GM23248 (cell line): ENCODE measurements at regions not wholly inside any gene's neighbourhood (a gene's known extent, or its start where the extent isn't known, plus 50 kb on each side); places are given as distances from the start of the nearest gene placed in this dataset.

Experiments
- DNase-seq: peaks from one replicate; pipeline ENCODE4 v3.0.0-alpha.2; 2015
- H2AFZ ChIP-seq: fragments of 200-600 bp; sonication (generic); 2 replicates; pipeline ENCODE4 v1.6.1; 2016; ENCODE audit warnings: antibody characterized with exemption
- H3F3A ChIP-seq: fragments of 200-600 bp; sonication (generic); 2 replicates; pipeline ENCODE4 v1.6.1; 2016; ENCODE audit warnings: mild to moderate bottlenecking, antibody characterized with exemption, mixed run types; ENCODE audit not compliant: insufficient read depth
- H3K27ac ChIP-seq: fragments of 200-600 bp; sonication (generic); 2 replicates; pipeline ENCODE4 v1.5.1; 2016; ENCODE audit warnings: mild to moderate bottlenecking
- H3K27me3 ChIP-seq: fragments of 200-600 bp; sonication (generic); replicated peaks from 2 replicates; pipeline ENCODE4 v1.6.1; 2016; ENCODE audit warnings: mild to moderate bottlenecking; ENCODE audit not compliant: insufficient read depth
- H3K36me3 ChIP-seq: fragments of 200-600 bp; sonication (generic); 2 replicates; pipeline ENCODE4 v1.6.1; 2016; ENCODE audit warnings: low read depth, mild to moderate bottlenecking
- H3K4me1 ChIP-seq: fragments of 200-600 bp; sonication (generic); 2 replicates; pipeline ENCODE4 v1.6.1; 2016; ENCODE audit warnings: mild to moderate bottlenecking; ENCODE audit not compliant: insufficient read depth
- H3K4me2 ChIP-seq: fragments of 200-600 bp; sonication (generic); one replicate; pipeline ENCODE4 v1.6.1; 2016; ENCODE audit warnings: mild to moderate bottlenecking; ENCODE audit not compliant: unreplicated experiment
- H3K4me3 ChIP-seq: fragments of 200-600 bp; sonication (generic); 2 replicates; pipeline ENCODE4 v1.5.1; 2016; ENCODE audit warnings: mild to moderate bottlenecking
- H3K79me2 ChIP-seq: fragments of 200-600 bp; sonication (generic); 2 replicates; pipeline ENCODE4 v1.6.1; 2016; ENCODE audit warnings: mild to moderate bottlenecking; ENCODE audit not compliant: insufficient read depth
- H3K9ac ChIP-seq: fragments of 200-600 bp; sonication (generic); 2 replicates; pipeline ENCODE4 v1.6.1; 2016; ENCODE audit warnings: mild to moderate bottlenecking
- H3K9me2 ChIP-seq: fragments of 200-600 bp; sonication (generic); 2 replicates; pipeline ENCODE4 v1.6.1; 2016; ENCODE audit warnings: mixed run types, mild to moderate bottlenecking, moderate library complexity; ENCODE audit not compliant: insufficient read depth
- H3K9me3 ChIP-seq: fragments of 200-600 bp; sonication (generic); one replicate; pipeline ENCODE4 v1.6.1; 2017; ENCODE audit warnings: low read depth
- H4K20me1 ChIP-seq: fragments of 200-600 bp; sonication (generic); 2 replicates; pipeline ENCODE4 v1.6.0; 2016; ENCODE audit not compliant: insufficient read depth
- EZH2 ChIP-seq: fragments of 200-600 bp; sonication (generic); IDR thresholded peaks from 2 replicates; pipeline ENCODE4 v1.6.1; 2018; ENCODE audit warnings: antibody characterized with exemption, mild to moderate bottlenecking; ENCODE audit not compliant: insufficient read depth, poor library complexity, severe bottlenecking
- EZH2phosphoT487 ChIP-seq: fragments of 200-600 bp; sonication (generic); IDR thresholded peaks from 2 replicates; pipeline ENCODE4 v1.6.1; 2018; ENCODE audit warnings: antibody characterized with exemption, moderate library complexity, mild to moderate bottlenecking, low read depth; ENCODE audit not compliant: insufficient read depth
- WGBS, 2 experiments: methylation state at CpG; one replicate each; pipeline ENCODE4 v1.1.6; 2015 to 2017; ENCODE audit warnings: low lambda C conversion rate in 2 of 2, low coverage in 1 of 2; ENCODE audit errors: missing lambda C conversion rate in 2 of 2; 5-methylcytosine and 5-hydroxymethylcytosine counted together
- in situ Hi-C: fragments of 300-500 bp; cut with MboI; formaldehyde crosslinking; loops from 2 replicates; pipeline ENCODE4 v1.15.0; 2020

GRCh38 chr18:38805256-38805655 lies 1239.7 kb upstream of the CELF4 start:
- Histone ChIP-seq H3K9me3 (no peaks in the 10 kb centered on the region), H2AFZ (no peak overlapping the region), H4K20me1 (no peaks in the 10 kb centered on the region), H3K27ac (no peak overlapping the region), H3K79me2 (no peaks in the 10 kb centered on the region), H3K36me3 (no peaks in the 10 kb centered on the region), H3K27me3 (no peaks in the 10 kb centered on the region), H3K9ac (no peak overlapping the region), H3K4me1 (no peaks in the 10 kb centered on the region), H3K4me3 (no peak overlapping the region), H3K9me2 (no peaks in the 10 kb centered on the region), H3F3A (no peaks in the 10 kb centered on the region), H3K4me2 (no peak overlapping the region)
- DNase-seq: no peak
- in situ Hi-C loops: no loop called here
- TF ChIP-seq EZH2: no peak
- TF ChIP-seq EZH2phosphoT487: no peak
- 10 to 20% methylated on average over 1 of the region's 1 CpG for WGBS, 2 experiments

- Histone ChIP-seq H3K79me2 (no peaks in the 10 kb centered on the region), H4K20me1 (no peaks in the 10 kb centered on the region), H3K9me3 (no peaks in the 10 kb centered on the region), H2AFZ (no peak overlapping the region), H3K4me2 (no peak overlapping the region), H3K9ac (no peak overlapping the region), H3K27ac (no peak overlapping the region), H3K4me3 (no peak overlapping the region), H3K4me1 (no peaks in the 10 kb centered on the region), H3K27me3 (no peaks in the 10 kb centered on the region), H3K9me2 (no peaks in the 10 kb centered on the region), H3K36me3 (no peaks in the 10 kb centered on the region), H3F3A (no peaks in the 10 kb centered on the region)
- DNase-seq: no peak
- 3 to 5% methylated on average over 2 of the region's 2 CpGs for WGBS, 2 experiments
- in situ Hi-C loops: no loop called here
- TF ChIP-seq EZH2 (no peak), EZH2phosphoT487 (no peak)
Measured at GRCh38 chr18:38801640-38802039, 1236.0 kb upstream of the CELF4 start.

- no peaks in the 10 kb centered on the region for H4K20me1 ChIP-seq
- in situ Hi-C loops: no loop called here
- no peak for TF ChIP-seq EZH2
- TF ChIP-seq EZH2phosphoT487: no peak
- H3K27me3 ChIP-seq: no peaks in the 10 kb centered on the region
- H3K4me1 ChIP-seq: no peaks in the 10 kb centered on the region
- no peak overlapping the region for H3K27ac ChIP-seq
- H2AFZ ChIP-seq: no peak overlapping the region
- H3K4me3 ChIP-seq: no peak overlapping the region
- H3K9me2 ChIP-seq: no peaks in the 10 kb centered on the region
- WGBS, 2 experiments: 3 to 11% methylated on average over 1 of the region's 1 CpG
- H3K36me3 ChIP-seq: no peaks in the 10 kb centered on the region
- no peaks in the 10 kb centered on the region for H3F3A ChIP-seq
- no peaks in the 10 kb centered on the region for H3K79me2 ChIP-seq
- DNase-seq: no peak
- no peak overlapping the region for H3K9ac ChIP-seq
- H3K9me3 ChIP-seq: peaks cover 7% of the 10 kb centered on the region
- no peak overlapping the region for H3K4me2 ChIP-seq
Measured at GRCh38 chr18:38796762-38797161, 1231.2 kb upstream of the CELF4 start.

GRCh38 chr18:38792731-38793130 lies 1227.1 kb upstream of the CELF4 start:
- H3K4me1 ChIP-seq: no peaks in the 10 kb centered on the region
- in situ Hi-C loops: no loop called here
- TF ChIP-seq EZH2 (no peak), EZH2phosphoT487 (no peak)

GRCh38 chr18:38790786-38791185 lies 1225.2 kb upstream of the CELF4 start:
- H3K27ac ChIP-seq: no peak overlapping the region
- H3K4me3 ChIP-seq: no peak overlapping the region
- H3K36me3 ChIP-seq: no peaks in the 10 kb centered on the region
- H3K9me2 ChIP-seq: no peaks in the 10 kb centered on the region
- DNase-seq: no peak
- H2AFZ ChIP-seq: no peak overlapping the region
- 27 to 48% methylated on average over 1 of the region's 1 CpG for WGBS, 2 experiments
- no peaks in the 10 kb centered on the region for H3F3A ChIP-seq
- no peaks in the 10 kb centered on the region for H3K27me3 ChIP-seq
- H3K4me2 ChIP-seq: no peak overlapping the region
- TF ChIP-seq EZH2 (no peak), EZH2phosphoT487 (no peak)
- H3K4me1 ChIP-seq: no peaks in the 10 kb centered on the region
- no peak overlapping the region for H3K9ac ChIP-seq
- peaks cover 6% of the 10 kb centered on the region for H3K9me3 ChIP-seq
- no peaks in the 10 kb centered on the region for H4K20me1 ChIP-seq
- in situ Hi-C loops: no loop called here
- no peaks in the 10 kb centered on the region for H3K79me2 ChIP-seq

More at GRCh38 chr18:38792731-38793130, 1227.1 kb upstream of the CELF4 start:
- H3K36me3 ChIP-seq: no peaks in the 10 kb centered on the region
- H3K4me3 ChIP-seq: no peak overlapping the region
- H3K27me3 ChIP-seq: no peaks in the 10 kb centered on the region
- no peak overlapping the region for H2AFZ ChIP-seq
- H3K4me2 ChIP-seq: no peak overlapping the region
- H3K9me2 ChIP-seq: no peaks in the 10 kb centered on the region
- no peak overlapping the region for H3K9ac ChIP-seq
- H3K27ac ChIP-seq: no peak overlapping the region
- no peak for DNase-seq
- H3K79me2 ChIP-seq: no peaks in the 10 kb centered on the region
- no peaks in the 10 kb centered on the region for H3F3A ChIP-seq
- 30 to 35% methylated on average over 6 of the region's 6 CpGs for WGBS, 2 experiments
- H3K9me3 ChIP-seq: peaks cover 7% of the 10 kb centered on the region
- H4K20me1 ChIP-seq: no peaks in the 10 kb centered on the region
